ENCODE measurements at regions not wholly inside any gene's neighbourhood (a gene's known extent, or its start where the extent isn't known, plus 50 kb on each side); places are given as distances from the start of the nearest gene placed in this dataset.

DNA sequence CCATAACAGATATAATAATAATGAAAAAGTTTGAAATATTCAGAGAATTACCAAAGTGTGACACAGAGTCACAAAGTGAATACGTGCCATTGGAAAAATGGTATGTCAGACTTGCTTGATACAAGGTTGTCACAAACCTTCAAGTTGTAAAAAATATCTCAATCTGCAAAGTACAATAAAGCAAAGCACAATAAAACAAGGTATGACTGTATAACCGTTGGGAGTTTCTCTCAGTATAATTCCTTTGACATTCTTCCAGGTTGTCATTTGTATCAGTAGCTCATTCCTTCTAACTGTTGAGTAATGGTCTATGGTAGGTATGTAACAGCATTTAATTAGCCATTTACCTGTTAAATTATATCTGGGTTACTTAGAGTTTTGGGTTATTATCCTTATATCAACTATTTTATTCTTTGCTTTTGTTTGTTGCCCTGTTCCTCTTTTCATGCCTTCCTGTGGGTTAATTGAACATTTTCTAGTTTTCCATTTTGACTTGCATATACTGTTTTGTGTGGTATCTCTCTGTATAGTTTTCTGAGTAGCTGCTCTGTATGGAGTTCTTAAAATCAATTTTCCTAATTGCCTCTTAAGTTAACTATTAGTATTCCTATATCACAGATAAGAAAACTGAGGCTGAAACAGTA lies 112.5 kb downstream of the SUCNR1 start:
- Histone ChIP-seq H3K36me3 (no peaks in the 10 kb centered on the region), H3K4me3 (ENCODE audit: low read depth, low read length) (no peak overlapping the region), H3K9me3 (no peaks in the 10 kb centered on the region), H3K27me3 (no peaks in the 10 kb centered on the region), H3K4me1 (no peaks in the 10 kb centered on the region)
- no peak for DNase-seq
- no peak for TF ChIP-seq CTCF (IDR thresholded peaks at IDR 0.05; ENCODE audit: low read depth, low read length)

GRCh38 chr3:151987893-151988292 lies 114.5 kb downstream of the SUCNR1 start:
- no peak for DNase-seq
- H3K4me3 ChIP-seq (ENCODE audit: low read depth, low read length), result no peak overlapping the region
- no peaks in the 10 kb centered on the region for H3K4me1 ChIP-seq
- no peaks in the 10 kb centered on the region for H3K36me3 ChIP-seq
- no peaks in the 10 kb centered on the region for H3K27me3 ChIP-seq
- H3K9me3 ChIP-seq, result no peaks in the 10 kb centered on the region
- TF ChIP-seq CTCF (IDR thresholded peaks at IDR 0.05; ENCODE audit: low read depth, low read length), result no peak

GRCh38 chr3:151989621-151990020 lies 116.2 kb downstream of the SUCNR1 start:
- H3K4me1 ChIP-seq, result no peaks in the 10 kb centered on the region
- H3K36me3 ChIP-seq, result no peaks in the 10 kb centered on the region
- no peaks in the 10 kb centered on the region for H3K27me3 ChIP-seq
- H3K4me3 ChIP-seq (ENCODE audit: low read depth, low read length), result no peak overlapping the region
- no peaks in the 10 kb centered on the region for H3K9me3 ChIP-seq
- no peak for DNase-seq
- TF ChIP-seq CTCF (IDR thresholded peaks at IDR 0.05; ENCODE audit: low read depth, low read length), result no peak

DNA sequence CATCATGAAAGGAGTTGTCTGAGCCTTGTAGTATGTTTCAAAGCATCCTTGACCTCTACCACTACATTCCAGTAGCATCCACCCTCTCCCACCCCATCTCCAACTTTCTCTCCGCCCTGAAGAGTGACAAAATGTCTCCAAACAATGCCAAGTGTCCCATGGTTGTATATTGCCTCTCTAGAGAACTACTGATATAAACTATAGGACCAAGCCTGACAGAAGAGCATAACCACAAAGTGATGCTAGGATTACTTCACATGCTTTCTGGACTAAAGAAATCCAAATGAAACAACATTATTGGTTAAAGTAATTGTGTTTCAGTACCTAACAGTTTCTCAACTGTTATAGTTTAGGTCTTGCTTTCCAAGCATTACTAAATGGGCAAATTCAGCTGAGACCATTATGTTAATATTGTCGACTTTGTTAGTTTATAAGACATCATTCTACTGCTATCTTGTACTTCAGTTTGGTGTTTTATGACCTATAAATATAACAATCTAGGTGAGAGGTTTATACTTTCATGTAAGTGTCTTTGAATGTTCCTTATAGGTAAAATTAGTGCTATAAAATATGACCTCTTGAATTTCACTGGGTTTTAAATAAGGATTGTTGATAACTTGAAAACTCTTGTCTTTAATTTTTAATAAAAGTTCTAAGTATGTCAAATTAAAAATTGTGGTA lies 117.4 kb downstream of the SUCNR1 start:
- no peak for TF ChIP-seq CTCF (IDR thresholded peaks at IDR 0.05; ENCODE audit: low read depth, low read length)
- no peaks in the 10 kb centered on the region for H3K4me1 ChIP-seq
- H3K4me3 ChIP-seq (ENCODE audit: low read depth, low read length), result no peak overlapping the region
- H3K27me3 ChIP-seq, result no peaks in the 10 kb centered on the region
- no peak for DNase-seq
- H3K36me3 ChIP-seq, result no peaks in the 10 kb centered on the region
- H3K9me3 ChIP-seq, result no peaks in the 10 kb centered on the region

GRCh38 chr3:151992326-151993041 lies 119.0 kb downstream of the SUCNR1 start:
- no peak for TF ChIP-seq CTCF (IDR thresholded peaks at IDR 0.05; ENCODE audit: low read depth, low read length)
- no peak overlapping the region for H3K4me3 ChIP-seq (ENCODE audit: low read depth, low read length)

GRCh38 chr3:151995091-151995490 lies 121.6 kb downstream of the SUCNR1 start:
- Histone ChIP-seq H3K36me3 (no peaks in the 10 kb centered on the region), H3K27me3 (no peaks in the 10 kb centered on the region), H3K4me3 (ENCODE audit: low read depth, low read length) (no peak overlapping the region), H3K9me3 (no peaks in the 10 kb centered on the region), H3K4me1 (peaks cover 9% of the 10 kb centered on the region; the same call in 1 of the 2 replicates)
- TF ChIP-seq CTCF (IDR thresholded peaks at IDR 0.05; ENCODE audit: low read depth, low read length), result no peak
- DNase-seq, result no peak

More at GRCh38 chr3:151992326-151993041, 119.0 kb downstream of the SUCNR1 start:
- Histone ChIP-seq H3K9me3 (no peaks in the 10 kb centered on the region), H3K4me1 (no peaks in the 10 kb centered on the region), H3K27me3 (no peaks in the 10 kb centered on the region), H3K36me3 (no peaks in the 10 kb centered on the region)
- DNase-seq, result no peak
